Panc1 (cell line): ENCODE measurements at regions not wholly inside any gene's neighbourhood (a gene's known extent, or its start where the extent isn't known, plus 50 kb on each side); places are given as distances from the start of the nearest gene placed in this dataset.

Experiments
- ATAC-seq: fragments of 200-7000 bp; cut with Tn5 transposase; 2 replicates; pipeline ENCODE4 v1.9.1; 2020; ENCODE audit warnings: mild to moderate bottlenecking, moderate library complexity
- BruUV-seq: library from RNA; stranded (reverse); fragments of 400-500 nt; replicated peaks from 2 replicates; lab custom pipeline; 2021; lab: Mats Ljungman, UMichigan
- CTCF ChIA-PET: fragments of 300-600 bp; sonication (Branson Sonifier 250); formaldehyde crosslinking; loops from one replicate; lab custom pipeline; 2022; ENCODE audit warnings: antibody characterized with exemption; lab: Charles Lee
- POLR2A ChIA-PET: fragments of 300-600 bp; sonication (Branson Sonifier 250); formaldehyde crosslinking; loops from one replicate; lab custom pipeline; 2022; ENCODE audit warnings: antibody characterized with exemption; lab: Charles Lee
- DNase-seq: peaks from one replicate; pipeline ENCODE4 v3.0.0-alpha.2; 2010; ENCODE audit warnings: low read depth, low spot score
- H3K27ac ChIP-seq: 2 replicates; pipeline ENCODE4 v1.5.1; 2011; ENCODE audit warnings: mild to moderate bottlenecking, low read length, inconsistent platforms
- H3K27me3 ChIP-seq: fragments of 200-500 bp; sonication (Bioruptor generic); 2 replicates; pipeline ENCODE4 v1.6.0; 2014; ENCODE audit warnings: low read length, inconsistent platforms; ENCODE audit not compliant: control insufficient read depth, insufficient read depth
- H3K36me3 ChIP-seq: fragments of 200-500 bp; sonication (Bioruptor generic); 2 replicates; pipeline ENCODE4 v1.5.1; 2014; ENCODE audit warnings: inconsistent platforms, mild to moderate bottlenecking, low read length, moderate library complexity; ENCODE audit not compliant: control insufficient read depth, insufficient read depth
- H3K4me1 ChIP-seq: 2 replicates; pipeline ENCODE4 v1.5.1; 2011; ENCODE audit warnings: inconsistent platforms, mild to moderate bottlenecking, low read length, moderate library complexity; ENCODE audit not compliant: control insufficient read depth, insufficient read depth
- H3K4me3 ChIP-seq, 2 experiments: 2 replicates each; pipeline ENCODE4 v1.5.1; 2011 to 2012; ENCODE audit warnings: low read depth in 2 of 2, low read length in 2 of 2, mild to moderate bottlenecking in 2 of 2, inconsistent platforms in 1 of 2, moderate library complexity in 1 of 2
- H3K9me3 ChIP-seq: fragments of 200-500 bp; sonication (Bioruptor generic); 2 replicates; pipeline ENCODE4 v1.5.1; 2014; ENCODE audit warnings: low read depth, mild to moderate bottlenecking, inconsistent platforms, low read length, moderate library complexity; ENCODE audit not compliant: control insufficient read depth, insufficient read depth
- CTCF ChIP-seq: fragments of 450-650 bp; IDR thresholded peaks from 2 replicates; pipeline ENCODE4 v1.5.1; 2017; ENCODE audit warnings: mild to moderate bottlenecking
- POLR2AphosphoS5 ChIP-seq: IDR thresholded peaks from 2 replicates; pipeline ENCODE4 v1.6.1; 2012; ENCODE audit warnings: mild to moderate bottlenecking, low read depth, low read length, moderate library complexity
- REST ChIP-seq, 2 experiments: IDR thresholded peaks; 2 replicates each; pipeline ENCODE4 v1.6.1; 2011 to 2012; ENCODE audit warnings: low read depth in 2 of 2, control low read depth in 1 of 2, low read length in 1 of 2, mild to moderate bottlenecking in 1 of 2, moderate library complexity in 1 of 2; ENCODE audit not compliant: insufficient read depth in 1 of 2
- SIN3A ChIP-seq: IDR thresholded peaks from 2 replicates; pipeline ENCODE4 v1.6.1; 2012; ENCODE audit warnings: low read depth, mild to moderate bottlenecking, low read length, moderate library complexity, borderline replicate concordance; ENCODE audit not compliant: insufficient read depth
- TCF7L2 ChIP-seq: IDR thresholded peaks from 2 replicates; pipeline ENCODE4 v1.6.1; 2011; ENCODE audit warnings: mild to moderate bottlenecking, low read depth, low read length, inconsistent platforms
- in situ Hi-C: cut with HindIII; loops from 2 replicates; pipeline ENCODE4 v1.10.0; 2016; ENCODE audit warnings: low sequenced_read_pairs, low pct_unique_long_range_greater_than_20kb
- intact Hi-C: fragments of 100-400 bp; cut with micrococcal nuclease; formaldehyde crosslinking; loops from one replicate; pipeline ENCODE4 v1.10.0; 2022; ENCODE audit not compliant: unreplicated experiment

- CTCF ChIA-PET: no interaction called here
- intact Hi-C loops (no loop called here), in situ Hi-C loops (no loop called here)
- TF ChIP-seq TCF7L2 (no peak), SIN3A (no peak), POLR2AphosphoS5 (no peak), CTCF (no peak), REST (IDR thresholded peaks at IDR 0.05; ENCODE audit: insufficient read depth in 1 of 2, low read depth in 2 of 2, low read length in 1 of 2) (no peak)
- Histone ChIP-seq H3K27me3 (no peaks in the 10 kb centered on the region), H3K4me3 (no peak overlapping the region), H3K36me3 (no peaks in the 10 kb centered on the region), H3K9me3 (no peaks in the 10 kb centered on the region), H3K27ac (no peak overlapping the region), H3K4me1 (no peaks in the 10 kb centered on the region)
- DNase-seq (no peak), ATAC-seq (no peak)
- BruUV-seq: no TSS peak
- POLR2A ChIA-PET: no interaction called here
Observed at GRCh38 chr7:20005081-20005480, 212.1 kb downstream of the MACC1 start.

GRCh38 chr7:19999681-20000080 is 217.5 kb downstream of the MACC1 start:
- in situ Hi-C loops (no loop called here), intact Hi-C loops (no loop called here)
- DNase-seq (no peak), ATAC-seq (no peak)
- BruUV-seq: no TSS peak
- TF ChIP-seq SIN3A (no peak), TCF7L2 (no peak), POLR2AphosphoS5 (no peak), CTCF (no peak), REST (IDR thresholded peaks at IDR 0.05; ENCODE audit: insufficient read depth in 1 of 2, low read depth in 2 of 2, low read length in 1 of 2) (no peak)
- no peaks in the 10 kb centered on the region for H3K27me3 ChIP-seq
- no peaks in the 10 kb centered on the region; the same call in 1 of the 2 replicates for H3K9me3 ChIP-seq
- no peak overlapping the region for H3K4me3 ChIP-seq
- H3K4me1 ChIP-seq: no peaks in the 10 kb centered on the region
- no peak overlapping the region for H3K27ac ChIP-seq
- POLR2A ChIA-PET: no interaction called here
- CTCF ChIA-PET: no interaction called here
- no peaks in the 10 kb centered on the region for H3K36me3 ChIP-seq
